ENCODE measurements at regions not wholly inside any gene's neighbourhood (a gene's known extent, or its start where the extent isn't known, plus 50 kb on each side); places are given as distances from the start of the nearest gene placed in this dataset.

GRCh38 chr13:108368250-108368905 lies 98.9 kb downstream of the TNFSF13B start:
- no peaks in the 10 kb centered on the region for H3K79me2 ChIP-seq (ENCODE audit: insufficient read depth, low read length)
- intact Hi-C loops (cut with micrococcal nuclease), result no loop called here
- H3K4me1 ChIP-seq (ENCODE audit: control insufficient read depth in 1 of 2, insufficient read depth in 2 of 2, low read length in 2 of 2), result no peaks in the 10 kb centered on the region
- DNase-seq (ENCODE audit: low read depth, low spot score) (no peak), ATAC-seq (no peak)
- no peaks in the 10 kb centered on the region for H3K9me3 ChIP-seq (ENCODE audit: control insufficient read depth in 1 of 2, insufficient read depth in 1 of 2, low read depth in 1 of 2, low read length in 2 of 2)
- H2AFZ ChIP-seq (ENCODE audit: low read depth, low read length, poor library complexity, severe bottlenecking), result no peak overlapping the region
- H3K27ac ChIP-seq (ENCODE audit: low read depth, low read length), result no peak overlapping the region
- H3K36me3 ChIP-seq (ENCODE audit: control insufficient read depth in 1 of 2, insufficient read depth in 2 of 2, low read length in 2 of 2), result no peaks in the 10 kb centered on the region
- no peak for TF ChIP-seq POLR2AphosphoS5 (IDR thresholded peaks at IDR 0.05; ENCODE audit: low read depth, low read length)
- TF ChIP-seq ELF1 (IDR thresholded peaks at IDR 0.05; ENCODE audit: borderline replicate concordance, low read depth), result no peak
- no peak for TF ChIP-seq EZH2phosphoT487 (IDR thresholded peaks at IDR 0.05; ENCODE audit: borderline replicate concordance)
- TF ChIP-seq, protein P1, sequence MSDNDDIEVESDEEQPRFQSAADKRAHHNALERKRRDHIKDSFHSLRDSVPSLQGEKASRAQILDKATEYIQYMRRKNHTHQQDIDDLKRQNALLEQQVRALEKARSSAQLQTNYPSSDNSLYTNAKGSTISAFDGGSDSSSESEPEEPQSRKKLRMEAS (IDR thresholded peaks at IDR 0.05), result no peak
- TF ChIP-seq SP1 (IDR thresholded peaks at IDR 0.05; ENCODE audit: low read depth), result no peak
- no peak for TF ChIP-seq ZFX (IDR thresholded peaks at IDR 0.05)
- no peak for TF ChIP-seq CEBPB (IDR thresholded peaks at IDR 0.05; ENCODE audit: low read depth)
- TF ChIP-seq CTCF (IDR thresholded peaks at IDR 0.05 in 2 of 3, conservative IDR thresholded peaks at IDR 0.05 in 1 of 3; ENCODE audit: borderline replicate concordance in 1 of 3, insufficient read depth in 1 of 3, low read depth in 2 of 3, low read length in 2 of 3), result no peak
- TF ChIP-seq, protein P2, sequence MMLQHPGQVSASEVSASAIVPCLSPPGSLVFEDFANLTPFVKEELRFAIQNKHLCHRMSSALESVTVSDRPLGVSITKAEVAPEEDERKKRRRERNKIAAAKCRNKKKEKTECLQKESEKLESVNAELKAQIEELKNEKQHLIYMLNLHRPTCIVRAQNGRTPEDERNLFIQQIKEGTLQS (IDR thresholded peaks at IDR 0.05), result no peak
- TF ChIP-seq JUND (IDR thresholded peaks at IDR 0.05), result no peak
- TF ChIP-seq CBX3 (IDR thresholded peaks at IDR 0.05; ENCODE audit: low read depth), result no peak
- TF ChIP-seq EZH2 (IDR thresholded peaks at IDR 0.05), result no peak
- TF ChIP-seq TCF7L2 (IDR thresholded peaks at IDR 0.05; ENCODE audit: borderline replicate concordance, extremely low read depth, insufficient read depth, insufficient read length), result no peak
- TF ChIP-seq SIN3A (IDR thresholded peaks at IDR 0.05; ENCODE audit: low read depth), result no peak
- TF ChIP-seq SRF (IDR thresholded peaks at IDR 0.05; ENCODE audit: low read depth), result no peak
- ChIA-PET CTCF (no interaction called here), POLR2A (no interaction called here), RAD21 (ENCODE audit: low non-redundant PET in 1 of 2, low total read pairs in 2 of 2, uncharacterized antibody in 2 of 2, unreplicated experiment in 2 of 2) (no interaction called here)
- H3K4me2 ChIP-seq (ENCODE audit: low read length), result no peak overlapping the region
- H3K9ac ChIP-seq (ENCODE audit: low read length), result no peak overlapping the region
- no peaks in the 10 kb centered on the region for H4K20me1 ChIP-seq (ENCODE audit: insufficient read depth)
- BruUV-seq (replicated peaks), result no TSS peak
- H3K27me3 ChIP-seq (ENCODE audit: insufficient read depth, low read length), result no peaks in the 10 kb centered on the region
- H3K9me2 ChIP-seq (ENCODE audit: insufficient read depth), result no peaks in the 10 kb centered on the region
- H3K4me3 ChIP-seq (replicated peaks in 1 of 2; ENCODE audit: low read depth in 1 of 2, low read length in 2 of 2), result no peak overlapping the region

All from HCT116 (cell line).